KMS-11 (cell line): ENCODE measurements at regions not wholly inside any gene's neighbourhood (a gene's known extent, or its start where the extent isn't known, plus 50 kb on each side); places are given as distances from the start of the nearest gene placed in this dataset.

Source experiments
- H2AFZ ChIP-seq: fragments of 200-600 bp; sonication (generic); 2 replicates; pipeline ENCODE4 v1.6.1; 2016; ENCODE audit warnings: antibody characterized with exemption, mixed run types, low read depth
- H3K27ac ChIP-seq: fragments of 200-600 bp; sonication (generic); 2 replicates; pipeline ENCODE4 v1.6.1; 2016; ENCODE audit warnings: mild to moderate bottlenecking, mixed run types
- H3K27me3 ChIP-seq: fragments of 200-600 bp; sonication (generic); 2 replicates; pipeline ENCODE4 v1.6.1; 2017; ENCODE audit warnings: mild to moderate bottlenecking, low read depth, mixed run types, moderate library complexity; ENCODE audit not compliant: insufficient read depth
- H3K36me3 ChIP-seq: fragments of 200-600 bp; sonication (generic); 2 replicates; pipeline ENCODE4 v1.6.1; 2017; ENCODE audit warnings: mild to moderate bottlenecking, mixed run types; ENCODE audit not compliant: insufficient read depth
- H3K4me1 ChIP-seq: fragments of 200-600 bp; sonication (generic); 2 replicates; pipeline ENCODE4 v1.6.1; 2016; ENCODE audit warnings: mild to moderate bottlenecking, low read depth, mixed run types; ENCODE audit not compliant: poor library complexity, severe bottlenecking
- H3K4me2 ChIP-seq: fragments of 200-600 bp; sonication (generic); 2 replicates; pipeline ENCODE4 v1.7.0; 2016; ENCODE audit warnings: mild to moderate bottlenecking, mixed run types
- H3K4me3 ChIP-seq: fragments of 200-600 bp; sonication (generic); IDR thresholded peaks from 2 replicates; pipeline ENCODE4 v1.6.1; 2017; ENCODE audit warnings: low read depth, low read length, mixed read lengths; ENCODE audit not compliant: insufficient read depth
- H3K79me2 ChIP-seq: fragments of 200-600 bp; sonication (generic); 2 replicates; pipeline ENCODE4 v1.6.1; 2016; ENCODE audit warnings: low read depth, mixed run types; ENCODE audit not compliant: insufficient read depth
- H3K9ac ChIP-seq: fragments of 200-600 bp; sonication (generic); 2 replicates; pipeline ENCODE4 v1.6.1; 2016; ENCODE audit warnings: mild to moderate bottlenecking, mixed run types
- H4K20me1 ChIP-seq: fragments of 200-600 bp; sonication (generic); 2 replicates; pipeline ENCODE4 v1.6.1; 2016; ENCODE audit warnings: mild to moderate bottlenecking, mixed run types; ENCODE audit not compliant: insufficient read depth
- CTCF ChIP-seq: fragments of 200-600 bp; sonication (generic); conservative IDR thresholded peaks from 2 replicates; pipeline ENCODE4 v1.6.1; 2017; ENCODE audit warnings: low read depth, mild to moderate bottlenecking, antibody characterized with exemption, low read length, moderate library complexity, mixed read lengths

GRCh38 chr4:159542296-159542695 lies 439.4 kb downstream of the RAPGEF2 start:
- TF ChIP-seq CTCF, result no peak
- Histone ChIP-seq H3K27ac (no peak overlapping the region), H2AFZ (no peak overlapping the region), H3K79me2 (no peaks in the 10 kb centered on the region), H3K36me3 (no peaks in the 10 kb centered on the region), H3K9ac (no peak overlapping the region), H3K4me3 (no peak overlapping the region), H3K4me1 (no peaks in the 10 kb centered on the region), H3K27me3 (no peaks in the 10 kb centered on the region), H4K20me1 (no peaks in the 10 kb centered on the region), H3K4me2 (no peak overlapping the region)

- Histone ChIP-seq H3K4me3 (no peak overlapping the region), H3K27me3 (no peaks in the 10 kb centered on the region), H3K79me2 (no peaks in the 10 kb centered on the region), H3K36me3 (no peaks in the 10 kb centered on the region), H3K9ac (no peak overlapping the region), H2AFZ (no peak overlapping the region), H3K27ac (no peak overlapping the region), H3K4me2 (no peak overlapping the region), H4K20me1 (no peaks in the 10 kb centered on the region), H3K4me1 (no peaks in the 10 kb centered on the region)
- TF ChIP-seq CTCF, result no peak
Measured at GRCh38 chr4:159543831-159544230, 441.0 kb downstream of the RAPGEF2 start.

- Histone ChIP-seq H3K79me2 (no peaks in the 10 kb centered on the region), H2AFZ (no peak overlapping the region), H3K36me3 (no peaks in the 10 kb centered on the region), H3K27me3 (no peaks in the 10 kb centered on the region), H3K4me3 (no peak overlapping the region), H3K9ac (no peak overlapping the region), H3K4me1 (no peaks in the 10 kb centered on the region), H3K4me2 (no peak overlapping the region), H4K20me1 (no peaks in the 10 kb centered on the region), H3K27ac (no peak overlapping the region)
- TF ChIP-seq CTCF, result no peak
Measured at GRCh38 chr4:159545556-159545955, 442.7 kb downstream of the RAPGEF2 start.

- no peak overlapping the region for H3K27ac ChIP-seq
- no peak overlapping the region for H3K4me3 ChIP-seq
- H3K27me3 ChIP-seq, result no peaks in the 10 kb centered on the region
- H3K36me3 ChIP-seq, result no peaks in the 10 kb centered on the region
- no peak overlapping the region for H3K4me2 ChIP-seq
- no peaks in the 10 kb centered on the region for H3K79me2 ChIP-seq
- no peak overlapping the region for H2AFZ ChIP-seq
- H3K9ac ChIP-seq, result no peak overlapping the region
- no peaks in the 10 kb centered on the region for H3K4me1 ChIP-seq
- no peaks in the 10 kb centered on the region for H4K20me1 ChIP-seq
- TF ChIP-seq CTCF, result no peak
Measured at GRCh38 chr4:159547645-159548308, 444.9 kb downstream of the RAPGEF2 start.
